ENCODE measurements at regions not wholly inside any gene's neighbourhood (a gene's known extent, or its start where the extent isn't known, plus 50 kb on each side); places are given as distances from the start of the nearest gene placed in this dataset.

DNA sequence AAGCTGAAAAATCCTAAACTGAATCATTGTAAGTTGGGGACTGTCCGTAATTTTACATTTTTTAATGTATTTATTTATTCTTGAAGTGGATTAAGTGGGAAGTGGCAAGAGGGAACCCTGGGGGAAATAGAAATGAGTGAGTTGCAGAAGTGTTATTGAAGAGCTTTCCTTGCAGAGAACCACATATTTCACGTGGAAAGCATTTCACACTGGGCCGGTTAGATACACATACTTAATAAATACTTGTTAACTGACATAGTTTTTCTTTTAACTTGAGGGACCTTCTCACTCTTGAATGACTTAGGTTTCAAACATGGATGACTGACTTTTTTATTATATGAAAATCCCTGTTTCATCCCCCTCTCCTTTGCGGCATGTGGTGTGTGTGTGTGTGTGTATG is 239.3 kb downstream of the LMO4 start:
- DNase-seq = no peak

DNA sequence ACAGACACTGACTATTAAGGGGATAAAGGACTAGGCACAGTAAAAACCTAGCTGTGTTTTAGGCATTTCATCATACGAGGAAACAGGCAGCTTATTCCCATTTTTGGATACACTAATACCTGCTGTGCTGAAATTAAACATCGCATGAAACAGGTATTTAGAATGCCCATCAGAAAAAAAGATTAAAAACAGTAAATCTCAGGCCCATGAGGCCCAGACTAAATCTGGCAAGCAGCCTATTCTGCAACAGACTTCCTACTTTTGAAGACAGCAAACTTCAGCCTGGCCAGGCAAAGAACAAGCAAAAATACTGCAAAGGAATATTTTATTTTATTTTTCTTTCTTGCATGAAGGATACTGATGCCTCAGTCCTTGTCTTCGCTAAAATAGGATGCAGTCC is 240.2 kb downstream of the LMO4 start:
- DNase-seq = no peak

DNA sequence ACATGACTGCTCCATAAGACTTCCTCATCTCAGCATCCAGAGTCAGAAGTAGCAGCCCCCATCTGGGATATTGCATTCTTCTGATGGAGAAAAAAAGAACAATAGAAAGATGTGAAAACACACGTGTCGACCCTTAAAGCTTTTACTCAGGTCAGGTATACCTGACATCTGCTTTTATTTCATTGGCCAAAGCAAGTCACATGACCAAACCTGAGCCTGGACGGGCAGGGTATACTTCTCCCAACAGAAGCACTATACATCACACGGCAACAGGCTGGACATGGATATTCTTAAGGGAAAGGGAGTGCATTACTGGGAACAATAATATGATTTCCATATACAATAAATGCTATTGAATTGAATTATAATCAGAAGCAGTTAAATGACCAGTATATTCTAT is 243.3 kb downstream of the LMO4 start:
- no peak for DNase-seq

DNA sequence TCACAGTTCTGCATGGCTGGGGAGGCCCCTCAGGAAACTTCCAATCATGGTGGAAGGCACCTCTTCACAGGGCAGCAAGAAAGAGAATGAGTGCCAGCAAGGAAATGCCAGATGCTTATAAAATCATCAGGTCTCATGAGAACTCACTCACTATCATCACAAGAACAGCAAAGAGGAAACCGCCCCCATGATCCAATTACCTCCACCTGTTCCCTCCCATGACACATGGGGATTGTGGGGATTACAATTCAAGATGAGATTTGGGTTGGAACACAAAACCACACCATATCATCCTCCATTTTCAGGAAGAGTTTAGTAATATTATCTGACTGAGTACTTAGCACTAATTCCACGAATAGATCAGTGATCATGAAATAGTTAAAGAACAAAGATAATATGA is 244.2 kb downstream of the LMO4 start:
- DNase-seq = no peak

DNA sequence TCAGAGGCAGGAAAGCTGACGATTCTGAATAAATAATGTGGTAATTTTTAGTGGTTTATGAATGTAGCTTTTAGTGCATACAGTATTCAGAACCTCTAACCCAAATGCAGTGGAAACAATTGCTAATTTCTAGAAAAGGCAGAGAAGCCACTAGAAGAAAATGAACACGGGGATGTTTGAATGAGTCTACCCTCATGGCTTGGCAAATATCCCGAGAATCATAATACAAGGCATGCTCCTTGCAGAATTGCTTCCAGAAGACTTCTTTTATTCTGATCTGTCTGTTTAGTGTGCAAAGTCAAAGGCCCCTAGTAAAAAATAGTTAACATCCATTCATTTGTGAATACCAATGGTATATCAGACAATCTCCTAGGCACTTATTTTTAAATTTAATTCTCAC is 246.8 kb downstream of the LMO4 start:
- DNase-seq = no peak

DNA sequence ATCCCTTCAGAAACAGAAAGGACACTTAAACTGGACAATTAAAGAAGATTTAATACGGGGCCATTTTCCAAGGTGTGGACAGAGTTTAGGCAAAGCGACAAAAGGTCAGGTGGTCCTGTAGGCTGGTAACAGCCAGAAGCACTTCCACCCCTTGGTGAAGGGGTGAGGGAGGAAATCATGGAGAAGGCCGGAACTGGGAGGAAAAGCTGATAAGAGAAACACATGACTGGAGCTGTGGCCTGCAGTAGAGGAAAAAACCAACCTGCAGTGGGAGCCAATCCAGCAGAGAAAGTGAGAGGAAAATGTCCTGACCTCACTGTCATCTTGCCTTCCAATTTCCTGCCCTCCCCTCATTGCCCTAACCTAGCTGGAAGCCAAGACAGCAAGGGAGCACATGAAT is 249.8 kb downstream of the LMO4 start:
- DNase-seq = no peak

DNA sequence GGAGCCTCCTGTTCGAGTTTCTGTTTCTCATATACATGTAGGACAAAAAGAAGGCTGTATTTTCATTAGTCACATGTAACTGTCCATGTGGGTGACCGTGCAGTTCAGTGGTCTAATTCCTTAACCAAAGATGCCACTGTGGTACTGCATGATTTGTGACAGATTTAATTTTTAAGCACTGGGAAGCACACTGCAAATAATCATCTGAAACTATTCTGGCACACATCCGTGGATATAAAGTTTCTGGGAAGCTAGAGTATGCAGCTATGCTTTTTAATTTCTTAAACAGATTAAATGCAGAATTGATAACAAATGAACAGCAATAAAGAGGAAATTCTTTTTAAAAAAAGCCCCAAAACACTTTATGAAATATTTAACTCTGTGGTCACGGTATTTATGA is 254.8 kb downstream of the LMO4 start:
- DNase-seq = no peak

DNA sequence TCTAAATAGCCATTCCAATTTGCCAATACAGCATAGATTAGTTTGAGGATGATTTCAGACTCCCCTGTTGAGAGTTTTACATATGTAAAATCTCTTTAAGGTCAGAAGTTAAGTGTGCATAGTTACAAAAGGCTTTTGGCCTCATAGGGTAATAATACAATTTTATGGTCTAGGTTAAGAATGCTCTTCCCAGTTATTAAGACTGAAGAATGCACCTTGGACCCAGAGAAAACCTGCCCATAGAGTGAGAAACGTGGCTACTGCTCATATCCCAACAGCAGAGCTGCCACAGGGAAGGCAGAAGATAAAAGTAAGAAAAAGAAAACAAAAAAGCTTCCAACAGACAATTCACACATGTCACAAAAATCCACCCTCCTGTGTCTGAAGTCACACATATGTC is 255.9 kb downstream of the LMO4 start:
- DNase-seq = no peak

DNA sequence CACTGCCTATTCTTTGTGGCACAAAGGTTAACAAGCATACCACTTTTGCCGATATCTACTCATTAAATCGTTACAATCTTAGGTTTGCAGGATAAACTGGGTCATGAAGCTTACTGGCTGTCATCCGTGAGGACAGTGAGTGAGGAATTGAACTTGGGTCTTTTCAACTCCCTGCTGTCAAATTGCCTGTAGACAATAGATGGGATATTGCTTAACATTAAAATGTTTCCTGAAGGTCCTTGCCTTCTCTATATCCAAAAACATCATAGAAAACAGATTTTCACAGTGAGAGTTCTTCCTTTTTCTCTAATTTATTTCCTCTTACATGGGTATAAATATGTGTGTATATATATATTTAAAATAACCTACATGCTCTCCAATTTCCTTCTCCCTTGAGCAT is 257.8 kb downstream of the LMO4 start:
- no peak for DNase-seq

DNA sequence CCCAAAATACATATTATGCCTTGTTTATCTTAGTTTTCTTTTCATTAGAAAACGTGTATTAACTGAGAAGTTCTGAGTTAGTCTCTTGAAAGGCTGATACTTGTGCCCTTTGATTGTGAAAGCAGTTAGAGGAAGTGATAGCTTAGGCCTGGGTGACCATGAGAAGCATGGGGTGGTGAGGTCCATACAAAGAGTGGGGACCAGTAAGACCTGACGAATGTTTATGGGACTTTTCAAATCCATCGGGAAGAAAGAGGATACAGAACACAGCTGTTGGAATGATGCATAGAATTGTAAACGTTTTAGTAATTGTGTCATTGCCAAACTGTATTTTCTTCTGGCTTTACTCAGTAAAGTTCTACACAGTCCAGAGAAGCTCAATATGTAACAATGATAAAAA is 259.8 kb downstream of the LMO4 start:
- no peak for DNase-seq

DNA sequence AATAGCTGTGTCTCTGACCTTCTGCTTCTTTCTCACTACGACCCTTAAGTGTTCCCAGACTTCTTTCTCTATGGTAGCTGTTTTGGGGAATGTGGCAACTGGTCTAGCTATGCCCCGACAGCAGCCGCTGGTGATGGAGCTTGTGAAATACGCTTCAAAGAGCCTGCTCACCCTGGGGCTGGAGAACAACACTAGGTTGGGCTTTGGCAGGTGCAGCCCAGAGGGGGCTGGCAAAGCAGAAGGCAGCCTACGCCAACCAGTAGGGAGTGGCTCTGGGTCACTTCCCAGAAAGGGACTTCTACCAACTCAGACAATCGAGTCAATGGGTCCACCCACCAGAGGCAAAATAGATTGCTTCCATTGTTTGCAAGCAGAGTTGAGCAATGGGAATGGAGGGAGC is 262.8 kb downstream of the LMO4 start:
- DNase-seq = no peak

DNA sequence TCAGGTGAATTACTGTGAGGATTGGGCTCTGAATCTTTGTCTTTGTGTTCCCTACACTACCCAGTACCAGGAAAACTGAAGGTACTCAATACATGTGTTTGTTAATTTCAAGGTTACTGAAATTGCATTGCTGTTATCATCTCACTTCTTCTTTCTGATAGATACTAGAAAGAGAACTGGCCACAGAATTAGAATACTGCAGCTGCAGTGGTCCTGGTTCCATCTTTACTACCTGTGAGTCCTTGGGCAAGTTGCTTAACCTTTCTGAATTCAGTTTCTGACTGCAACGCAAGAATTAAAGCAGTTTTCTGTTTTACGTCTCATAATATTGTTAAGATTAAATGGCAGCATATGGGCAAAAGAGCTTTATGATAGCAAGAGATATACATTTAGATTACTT is 263.5 kb downstream of the LMO4 start:
- no peak for DNase-seq

DNA sequence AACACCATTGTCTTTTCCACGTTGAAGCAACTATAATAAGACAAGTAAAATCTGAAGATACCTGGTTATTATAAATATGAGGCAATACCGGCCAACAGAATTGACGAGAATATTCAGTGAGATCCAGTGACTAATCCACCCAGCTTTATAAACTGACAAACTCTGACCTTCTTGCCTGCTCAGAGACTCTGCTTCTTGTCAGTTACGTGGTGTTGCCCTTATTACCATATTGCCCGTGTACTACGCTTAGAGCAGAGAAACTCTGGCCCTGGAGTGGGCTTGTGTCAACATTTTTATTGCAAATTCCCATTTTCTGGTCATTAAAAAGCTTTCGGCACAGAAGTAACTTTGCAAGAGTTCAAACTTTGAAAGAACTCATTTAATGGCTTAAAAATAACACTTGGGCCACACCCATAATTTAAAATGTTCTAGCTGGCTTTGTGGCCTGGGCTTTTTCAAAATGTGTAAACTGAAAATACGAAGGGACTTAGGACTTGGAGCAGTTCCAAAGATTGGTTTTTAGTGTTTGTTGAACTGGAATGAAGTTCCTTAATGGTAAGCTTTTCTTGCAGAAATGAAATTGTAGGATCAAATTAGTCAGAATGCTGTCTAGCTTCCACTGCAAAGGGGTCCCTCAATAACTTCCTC is 266.2 kb downstream of the LMO4 start:
- no peak for DNase-seq

DNA sequence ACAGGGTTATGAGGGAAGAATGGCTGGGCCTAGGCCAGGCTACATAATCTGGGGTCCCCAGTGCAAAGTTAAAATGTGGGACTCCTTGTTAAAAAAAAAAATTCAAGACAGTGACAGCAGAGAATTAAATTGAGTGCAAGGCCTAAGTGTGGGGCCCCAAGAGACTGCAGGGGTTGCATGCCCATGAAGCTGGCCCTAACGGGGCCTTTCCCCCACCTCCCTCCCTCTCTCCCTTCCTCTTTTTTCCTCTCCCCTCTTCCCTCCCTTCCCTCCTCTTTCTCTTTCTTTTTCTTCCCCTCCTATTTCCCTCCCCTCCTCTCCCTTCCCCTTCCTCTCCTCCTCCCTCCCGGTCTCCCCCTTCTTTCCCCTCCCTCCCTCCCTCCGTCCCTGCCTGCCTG is 266.7 kb downstream of the LMO4 start:
- no peak for DNase-seq

DNA sequence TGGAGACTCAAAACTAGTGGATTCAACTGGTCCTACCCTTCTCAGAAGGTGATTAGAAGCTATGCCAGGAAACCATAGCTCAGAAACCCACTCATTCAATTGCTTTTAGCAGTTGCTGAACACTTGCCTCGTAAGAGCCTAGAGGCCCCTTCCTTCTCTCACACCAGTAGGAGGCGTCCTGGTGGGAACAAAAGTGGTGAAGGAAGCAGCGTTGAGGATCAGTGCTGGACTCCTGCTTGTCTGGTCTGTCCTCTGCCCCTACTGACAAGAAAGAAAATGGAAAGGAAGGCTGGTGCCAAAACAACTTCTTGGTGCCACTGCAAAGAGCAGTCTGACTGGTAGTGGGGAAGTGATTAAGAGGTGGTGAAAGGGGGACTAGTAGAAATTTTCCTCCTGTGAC is 269.7 kb downstream of the LMO4 start:
- no peak for DNase-seq

DNA sequence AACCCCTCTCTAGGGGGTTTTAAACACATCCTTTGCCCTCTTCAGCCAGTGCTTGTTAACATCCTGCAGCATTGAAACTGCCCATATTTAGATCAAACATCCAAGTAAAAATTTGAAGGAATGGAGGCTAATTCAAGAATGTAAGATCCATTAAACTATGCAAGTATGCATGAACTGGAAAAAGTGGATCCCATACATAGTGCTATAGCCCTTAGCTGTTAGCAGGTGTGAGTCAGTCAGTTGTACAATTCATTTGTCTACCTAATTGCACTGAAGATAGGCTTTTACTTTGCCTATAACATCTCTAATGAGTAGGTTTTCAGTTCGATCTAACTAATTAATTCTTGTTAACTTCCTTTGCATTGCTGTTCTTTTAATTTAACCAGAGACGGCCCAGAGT is 270.9 kb downstream of the LMO4 start:
- no peak for DNase-seq

DNA sequence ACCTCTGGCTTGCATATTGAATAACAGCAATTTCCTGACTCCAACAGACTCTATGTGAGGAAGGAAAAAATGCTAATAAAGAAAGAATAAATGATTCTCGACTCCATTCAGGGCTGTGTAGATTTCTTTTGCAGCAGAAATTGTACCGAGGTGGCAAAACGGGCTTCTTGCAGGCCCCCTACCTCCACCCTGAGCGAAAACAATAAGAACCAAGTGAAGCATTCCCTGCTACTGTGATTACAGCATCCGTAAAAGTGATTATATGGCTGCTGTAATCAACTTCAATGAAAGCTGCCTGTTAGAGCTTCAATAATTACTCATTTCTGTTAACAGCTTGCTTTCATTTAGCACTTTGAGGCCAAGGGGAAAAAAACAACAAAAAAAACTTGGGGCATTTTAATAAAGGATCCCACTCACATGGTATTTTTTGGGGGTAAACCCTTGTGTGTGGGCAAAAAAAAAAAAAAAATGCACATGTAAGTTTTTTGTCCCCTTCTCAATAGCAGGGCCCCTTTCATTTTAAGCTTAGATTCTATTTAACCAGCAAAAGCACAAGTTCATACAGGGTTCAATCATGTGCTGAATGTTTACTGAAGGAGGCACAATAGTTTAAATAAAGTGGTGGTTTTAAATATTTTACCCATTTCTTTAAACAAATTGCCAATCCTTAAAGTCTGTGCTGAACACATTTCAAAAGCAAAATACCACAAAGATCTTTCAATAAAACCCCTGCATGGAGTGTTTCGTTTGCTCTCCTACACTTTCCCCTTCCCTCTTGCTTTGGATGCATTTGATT is 271.6 kb downstream of the LMO4 start:
- DNase-seq = no peak

DNA sequence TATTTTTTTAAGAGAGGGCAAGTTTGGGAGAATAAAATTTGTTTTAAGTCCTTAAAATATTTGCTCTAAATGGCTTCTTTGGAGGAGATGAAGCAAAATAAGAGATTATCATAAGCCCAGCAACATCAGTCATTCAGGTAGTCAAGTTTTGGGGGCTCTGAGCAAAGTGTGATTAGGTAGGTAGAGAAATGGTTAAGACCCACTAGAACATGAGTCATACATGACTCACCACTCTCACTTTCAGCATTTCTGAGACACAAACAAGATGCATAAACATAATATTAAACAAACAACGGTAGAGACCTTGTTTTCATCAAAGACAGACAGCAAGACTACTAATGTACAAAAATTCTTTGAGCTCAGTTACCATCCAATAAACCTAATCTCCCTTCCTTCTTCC is 272.2 kb downstream of the LMO4 start:
- DNase-seq = no peak

DNA sequence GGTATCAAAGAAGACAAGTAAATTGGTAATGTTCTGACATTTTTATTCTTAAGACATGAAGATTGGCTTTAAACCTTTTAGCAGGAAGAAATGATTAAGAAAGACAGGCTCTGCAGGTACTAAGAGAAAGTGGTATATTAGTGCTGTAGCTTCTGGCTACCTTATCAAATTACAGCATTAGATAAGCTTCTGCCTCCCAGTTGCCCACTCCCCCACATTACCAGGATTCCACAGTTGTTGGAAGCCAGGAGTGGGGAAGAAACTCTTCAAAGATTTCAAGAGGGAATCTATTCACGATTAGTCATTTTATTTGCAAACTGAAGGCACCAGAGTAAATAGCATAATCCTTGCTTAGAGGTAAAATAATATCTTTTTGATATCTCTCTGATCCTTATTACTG is 274.9 kb downstream of the LMO4 start:
- no peak for DNase-seq

DNA sequence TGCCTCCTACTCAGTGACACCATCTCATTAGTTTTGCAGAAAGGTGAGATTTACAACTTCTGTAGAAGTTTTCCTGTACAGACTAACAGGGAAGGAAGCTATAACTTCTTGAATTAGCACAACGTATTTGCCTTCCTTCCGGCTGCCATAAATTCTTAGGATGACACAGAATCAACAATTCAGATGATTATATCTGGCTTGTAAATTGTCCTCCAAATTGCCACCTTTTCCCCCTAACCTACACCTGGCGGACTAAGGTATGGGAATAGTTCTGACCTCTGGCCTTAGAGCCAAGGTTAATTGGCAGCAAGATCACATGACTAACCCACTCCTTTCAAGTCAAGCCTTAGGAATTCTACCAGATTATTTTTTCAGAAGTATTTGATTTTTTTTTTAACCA is 284.3 kb downstream of the LMO4 start:
- no peak for DNase-seq

DNA sequence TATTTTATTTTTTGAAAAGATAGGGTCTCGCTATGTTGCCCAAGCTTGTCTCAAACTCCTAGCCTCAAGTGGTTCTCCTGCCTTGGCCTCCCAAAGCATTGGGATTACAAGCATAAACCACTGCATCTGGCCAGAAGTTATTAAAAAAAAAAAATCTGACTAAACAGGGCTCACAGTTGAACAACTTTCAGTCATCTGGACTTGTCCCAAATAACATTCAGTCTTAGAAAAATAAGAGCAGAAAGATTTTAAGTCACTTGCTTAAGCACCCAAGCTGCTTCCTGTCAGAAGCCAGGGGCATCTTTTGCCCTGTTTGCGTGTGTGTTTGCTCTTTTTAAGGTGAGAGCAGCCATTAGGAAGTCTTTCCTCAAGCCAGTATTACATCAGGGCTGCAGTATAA is 286.8 kb downstream of the LMO4 start:
- no peak for DNase-seq

DNA sequence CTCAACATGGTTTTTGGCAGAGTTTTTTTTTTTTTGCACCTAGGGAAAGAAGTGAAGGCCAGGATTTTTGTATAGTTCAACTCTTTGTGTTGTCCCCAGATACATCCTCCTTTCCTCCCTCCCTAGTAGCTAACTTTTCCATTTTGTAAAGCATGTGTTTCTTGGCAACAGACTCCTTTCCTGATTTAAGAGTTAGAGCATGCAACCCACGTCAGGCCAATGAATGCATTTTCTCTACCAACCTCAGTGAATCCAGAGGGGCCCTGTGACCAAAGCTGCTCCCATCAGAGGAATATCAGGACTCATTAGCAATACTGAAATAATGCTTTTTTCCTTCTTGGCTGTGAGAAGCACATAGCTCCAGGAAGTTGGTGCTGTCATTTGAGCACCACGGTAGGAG is 287.2 kb downstream of the LMO4 start:
- no peak for DNase-seq

DNA sequence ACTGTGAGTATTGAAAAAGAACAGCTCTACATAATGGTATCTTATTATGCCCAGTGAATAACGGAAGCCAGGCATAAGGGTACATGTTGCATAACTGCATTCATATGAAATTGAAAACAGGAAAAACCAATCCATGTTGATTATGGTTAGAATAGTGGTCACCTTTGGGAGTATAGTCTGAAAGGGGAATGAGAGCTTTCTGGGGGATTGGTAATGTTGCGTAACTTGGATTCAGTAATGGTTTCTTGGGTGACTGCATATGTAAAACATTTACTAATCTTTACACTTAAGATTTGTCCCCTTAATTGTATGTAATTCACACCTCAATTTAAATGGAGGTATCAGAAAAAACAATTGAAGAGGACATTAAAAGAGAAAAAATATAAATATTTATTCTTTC is 292.1 kb downstream of the LMO4 start:
- DNase-seq = no peak

DNA sequence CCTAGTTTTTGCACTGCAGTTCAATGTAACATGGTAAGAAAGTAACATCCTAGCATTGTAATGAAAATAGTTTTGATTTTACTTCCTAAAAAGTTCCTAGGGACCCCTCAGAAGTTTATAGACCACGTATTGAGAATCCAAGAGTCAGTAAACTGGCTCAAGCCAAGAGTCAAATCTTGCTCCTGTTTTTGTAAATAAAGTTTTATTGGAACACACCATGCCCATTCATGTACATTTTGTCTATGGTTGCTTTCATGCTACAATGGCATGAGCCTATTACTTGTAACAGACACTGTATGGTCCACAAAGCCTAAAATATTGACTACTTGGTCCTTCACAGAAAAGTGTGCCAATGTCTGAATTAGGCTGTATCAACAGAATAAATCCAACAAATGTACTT is 301.0 kb downstream of the LMO4 start:
- DNase-seq = no peak

DNA sequence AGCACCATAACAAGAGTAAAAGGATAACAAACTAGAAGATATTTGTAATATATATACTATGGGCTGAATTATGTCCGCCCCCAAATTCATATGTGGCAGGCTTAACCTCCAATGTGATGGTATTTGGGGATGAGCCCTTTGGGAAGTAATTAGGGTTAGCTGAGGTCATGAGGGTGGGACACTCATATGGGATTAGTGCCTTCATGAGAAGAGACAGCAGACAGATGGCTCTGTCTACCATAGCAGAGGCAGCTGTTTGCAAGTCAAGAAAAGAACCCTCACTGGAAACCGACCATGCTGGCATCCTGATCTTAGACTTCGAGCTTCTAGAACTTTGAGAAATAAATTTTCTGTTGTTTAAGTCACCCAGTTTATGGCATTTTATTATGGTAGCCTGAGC is 303.6 kb downstream of the LMO4 start:
- no peak for DNase-seq

Data from activated gamma-delta T cell treated with Interleukin-2 at 50 U/mL for 16 hours (primary cell).